Stimulated activated CD4-positive, alpha-beta T cell treated with anti-CD3 and anti-CD28 coated beads, Interleukin-4, amount 100 ng/mL, for 48 hours (primary cell): ENCODE measurements at regions not wholly inside any gene's neighbourhood (a gene's known extent, or its start where the extent isn't known, plus 50 kb on each side); places are given as distances from the start of the nearest gene placed in this dataset.

Experiments used
- DNase-seq, 2 donors: peaks; one replicate each; pipeline ENCODE4 v3.0.0-alpha.2; 2020; ENCODE audit warnings: low read depth in 2 of 2

DNA sequence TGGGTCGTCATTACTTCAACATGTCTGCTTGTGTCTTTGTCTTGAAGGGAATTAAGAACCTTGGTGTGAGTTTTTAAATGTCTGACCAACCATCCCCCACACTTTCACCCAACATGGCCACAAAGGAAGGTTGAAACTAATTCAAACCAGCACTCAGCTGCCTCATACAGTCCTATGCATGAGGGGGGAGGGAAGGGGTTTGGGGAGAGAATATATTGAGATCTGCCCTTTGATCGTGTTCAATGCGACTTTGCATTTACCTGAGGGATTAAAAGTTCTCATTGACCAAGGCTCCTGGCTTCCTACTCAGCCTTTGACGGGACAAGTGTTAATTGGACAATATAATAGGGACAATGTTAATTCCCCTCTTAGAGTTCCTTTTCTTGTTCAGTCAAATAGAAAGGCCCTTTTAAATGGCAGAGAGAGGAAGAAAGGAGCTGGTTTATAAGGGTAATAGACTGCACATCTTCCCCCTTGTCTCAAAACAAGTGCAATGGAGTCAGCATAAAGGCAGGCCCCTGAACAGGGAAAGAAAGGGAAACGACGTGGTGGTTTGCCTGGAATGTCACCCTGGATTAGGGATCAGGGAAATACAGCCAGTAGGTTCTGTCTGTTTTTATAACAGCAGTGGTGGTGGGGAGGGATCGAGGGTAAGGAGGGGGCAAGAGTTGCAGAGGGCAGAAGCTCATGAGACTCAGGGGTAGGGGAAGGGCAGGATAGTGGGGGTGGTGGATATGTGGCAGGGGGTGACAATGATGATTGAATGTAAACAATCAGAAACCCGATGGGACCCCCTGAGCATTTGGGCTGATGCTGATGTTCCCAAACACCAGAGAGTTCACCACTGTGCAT, 198.7 kb downstream of the MYCN start:
- DNase-seq = no peak

DNA sequence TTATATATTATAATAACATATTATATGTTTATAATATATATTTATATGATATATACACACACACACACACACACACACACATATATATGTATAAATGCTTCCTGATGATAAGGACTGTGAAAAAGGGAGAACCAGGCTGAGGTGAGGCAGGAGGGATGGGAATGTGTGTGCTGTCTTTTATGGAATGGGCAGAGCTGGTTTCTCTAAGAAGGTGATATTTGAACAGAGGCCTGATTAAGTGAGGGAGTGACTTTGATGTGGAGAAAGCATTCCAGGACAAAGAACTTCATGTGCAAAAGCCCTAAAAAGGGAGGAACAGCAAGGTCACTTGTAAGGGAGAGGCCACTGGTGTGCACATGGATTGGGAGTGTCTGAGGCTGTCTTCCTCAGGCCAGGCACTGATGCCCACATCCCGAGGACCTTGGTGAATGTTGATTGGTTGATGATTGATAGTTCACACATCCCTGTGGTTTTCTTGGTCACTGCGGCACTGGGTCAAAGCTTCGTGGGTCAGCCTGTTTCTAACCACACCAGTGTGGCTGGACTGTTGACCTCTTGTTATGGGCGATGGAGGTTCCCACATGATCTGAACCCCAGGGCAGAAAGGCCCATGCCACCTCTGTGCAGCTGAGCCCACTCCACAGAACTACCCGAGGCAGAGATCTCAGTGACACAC, 196.9 kb downstream of the MYCN start:
- DNase-seq = no peak

DNA sequence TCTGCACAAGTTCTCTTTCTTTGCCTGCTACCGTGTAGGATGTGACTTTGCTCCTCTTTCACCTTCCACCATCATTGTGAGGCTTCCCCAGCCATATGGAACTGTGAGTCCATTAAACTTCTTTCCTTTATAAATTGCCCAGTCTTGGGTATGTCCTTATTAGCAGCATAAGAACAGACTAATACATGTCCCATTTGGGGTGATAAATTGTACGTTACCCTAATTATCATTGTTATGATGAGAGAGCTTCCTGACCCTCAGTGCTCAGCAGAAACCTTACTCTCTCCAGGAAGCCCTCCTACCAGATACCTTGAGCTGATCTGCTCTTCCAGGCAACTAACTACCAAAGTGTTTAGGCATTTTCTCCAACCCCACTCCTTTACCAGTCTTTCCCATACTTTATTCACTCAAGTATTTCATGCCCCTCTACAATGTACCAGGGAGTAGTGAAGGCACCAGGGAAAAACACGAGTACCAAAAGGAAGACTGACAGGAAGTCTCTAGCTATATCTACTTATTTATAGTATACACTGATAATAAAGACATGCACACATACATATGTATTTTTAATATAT, 196.2 kb downstream of the MYCN start:
- no peak for DNase-seq

DNA sequence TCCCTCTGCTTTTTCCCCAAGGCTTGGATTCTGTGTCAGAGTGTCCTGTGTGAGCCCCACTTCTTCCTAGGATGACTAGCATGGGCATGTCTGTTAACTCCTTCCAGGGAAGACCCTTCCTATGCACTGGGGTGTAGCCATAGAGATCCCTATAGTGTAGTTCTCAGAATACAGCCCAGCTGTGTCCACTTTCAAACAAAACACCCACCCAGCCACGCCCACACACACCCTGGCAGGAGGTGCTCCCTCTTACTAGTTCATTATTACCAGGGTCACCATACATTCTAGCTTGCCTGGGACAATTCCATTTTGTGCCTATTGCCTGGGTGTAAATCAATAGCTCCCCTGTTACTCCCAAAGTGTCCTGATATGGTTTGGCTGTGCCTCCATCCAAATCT, 195.6 kb downstream of the MYCN start:
- DNase-seq = no peak

DNA sequence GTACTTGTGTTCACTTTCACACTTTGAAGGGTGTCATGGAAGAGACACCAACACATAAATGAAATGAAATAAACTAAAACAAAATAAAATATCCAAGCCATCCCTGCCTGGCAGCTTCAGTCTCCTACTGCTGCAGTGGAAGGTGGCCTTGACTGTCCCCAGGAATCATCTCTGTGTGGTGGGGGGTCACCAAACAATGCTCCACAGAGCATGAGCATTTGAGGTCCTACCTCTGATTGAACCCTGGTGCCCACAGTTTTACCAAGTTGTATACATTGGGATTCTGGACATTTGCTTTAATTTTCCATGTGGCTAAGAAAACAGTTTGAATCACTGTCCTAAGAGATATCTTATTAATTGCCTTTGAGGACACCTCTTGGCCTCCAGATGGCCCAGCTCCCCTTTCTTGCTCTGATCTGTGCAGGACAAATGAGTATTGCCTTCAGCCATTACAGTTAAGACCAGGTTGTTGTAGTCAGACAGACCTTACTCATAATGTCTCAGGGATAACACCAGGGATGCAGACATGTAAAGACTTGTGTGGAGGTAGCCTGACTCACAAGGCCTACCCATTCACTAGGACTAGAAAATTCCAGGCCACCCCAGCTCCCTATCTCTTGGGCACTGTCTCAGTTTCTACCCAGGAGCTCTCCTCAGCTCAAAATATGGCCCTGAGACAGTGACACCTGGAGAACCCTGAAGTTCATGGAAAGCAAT, 195.0 kb downstream of the MYCN start:
- DNase-seq = no peak

DNA sequence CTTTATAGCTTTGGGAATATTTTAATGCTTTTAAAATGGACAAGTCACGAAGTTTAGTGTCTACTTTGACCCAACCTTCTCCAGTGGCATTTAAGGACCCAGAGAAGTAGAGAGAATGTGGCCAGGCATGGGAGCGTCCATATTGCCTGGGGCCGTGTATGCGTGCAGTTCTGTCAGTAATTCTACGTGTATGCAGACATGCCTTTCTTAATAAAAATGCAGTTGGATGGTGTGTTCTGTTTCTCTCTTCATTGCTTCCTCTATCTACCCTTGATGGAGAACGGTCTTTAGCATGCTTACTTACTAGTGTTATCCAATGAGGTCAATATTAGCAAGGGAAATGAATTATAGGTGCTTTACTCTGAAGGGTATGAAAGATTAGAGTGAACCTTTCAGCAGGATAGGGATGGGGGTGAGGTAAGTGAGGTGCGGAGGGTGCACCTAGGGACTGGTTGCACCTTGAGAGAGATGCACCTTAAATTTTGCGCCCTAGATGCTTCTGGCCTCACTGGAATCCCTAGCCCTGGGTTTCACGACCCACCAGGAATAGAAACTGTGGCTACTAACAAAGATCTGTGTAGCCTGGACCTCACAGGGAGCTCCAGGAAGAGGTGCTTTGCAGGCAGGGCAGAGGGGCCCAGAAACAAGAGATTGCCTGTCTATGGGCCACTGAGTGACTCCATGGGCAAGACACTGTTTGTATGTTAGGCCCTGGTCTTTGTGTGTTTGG, 194.3 kb downstream of the MYCN start:
- DNase-seq = no peak

DNA sequence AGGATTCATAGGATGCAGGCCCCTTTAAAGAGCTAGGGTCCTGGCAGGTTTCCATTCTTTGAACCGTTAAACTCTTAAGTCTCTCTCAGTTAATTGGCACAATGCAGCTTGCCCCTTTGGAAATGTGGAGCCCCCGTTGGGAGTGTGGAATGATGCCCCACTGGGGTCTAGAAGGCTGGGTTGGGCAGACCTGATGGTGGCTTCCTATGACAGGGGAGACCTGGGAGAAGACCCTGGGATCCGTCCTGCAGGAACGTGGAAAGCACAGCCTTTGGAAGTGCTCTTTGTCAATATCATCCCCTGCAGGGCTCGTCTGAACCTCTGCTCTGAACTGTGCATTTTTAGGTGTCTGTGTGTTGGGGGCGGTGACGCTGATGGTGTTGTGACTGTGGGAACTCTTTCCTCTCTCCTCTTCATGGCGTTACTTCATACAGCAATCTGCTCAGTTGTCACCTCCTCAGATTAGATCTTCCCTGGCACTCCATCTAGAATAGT, 190.6 kb downstream of the MYCN start:
- no peak for DNase-seq

DNA sequence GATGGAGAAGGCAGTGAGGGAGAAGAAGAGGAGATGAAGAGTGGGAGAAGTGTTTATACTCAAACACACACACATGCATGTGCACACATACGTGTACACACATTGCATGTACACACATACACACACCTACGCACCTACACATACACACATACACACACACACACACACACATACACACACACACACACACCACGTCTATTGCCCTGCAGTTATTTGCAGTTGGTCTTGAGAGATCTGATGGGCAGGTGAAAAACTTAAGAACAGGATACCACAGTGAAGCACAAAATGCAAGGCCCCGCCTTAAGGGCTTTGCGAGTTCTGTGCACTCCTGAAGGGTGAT, 190.2 kb downstream of the MYCN start:
- no peak for DNase-seq

DNA sequence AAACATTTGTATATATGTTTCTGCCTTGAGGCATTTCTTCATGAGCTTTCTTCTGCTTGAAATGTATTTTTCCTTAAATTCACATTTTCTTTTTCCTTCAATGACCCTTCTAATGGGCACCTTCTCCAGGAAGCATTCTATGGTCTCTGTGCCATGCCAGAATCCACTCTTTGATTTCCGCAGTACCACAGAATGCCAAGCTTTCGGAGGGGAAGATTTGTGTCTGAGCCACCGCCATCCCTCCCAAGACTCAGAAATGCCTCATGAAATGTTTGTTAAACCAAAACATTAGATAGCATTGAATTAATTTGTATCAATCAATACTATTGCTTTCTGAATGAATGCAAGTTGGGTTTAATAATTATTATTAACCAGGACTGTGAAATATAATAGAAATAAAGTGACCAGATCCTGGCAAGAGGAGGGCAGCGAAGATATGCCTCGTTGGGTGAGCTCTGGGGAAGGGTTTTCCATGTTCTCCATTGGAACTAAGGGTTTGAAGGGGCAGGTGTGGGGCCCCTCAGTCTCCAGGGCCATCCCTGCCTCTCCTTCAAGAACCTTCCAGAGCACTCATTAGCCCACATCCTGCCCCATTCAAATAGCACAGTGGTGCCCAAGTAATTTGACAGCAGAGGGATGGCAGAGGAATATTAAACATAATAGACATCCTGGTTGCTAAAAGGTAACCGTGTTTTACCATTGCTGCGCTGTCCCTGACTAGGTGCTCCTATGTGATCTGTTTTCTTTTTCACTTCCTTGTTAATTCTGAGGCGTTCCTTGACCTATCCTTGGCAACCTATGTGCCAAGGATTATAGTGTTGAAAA, 189.6 kb downstream of the MYCN start:
- no peak for DNase-seq

DNA sequence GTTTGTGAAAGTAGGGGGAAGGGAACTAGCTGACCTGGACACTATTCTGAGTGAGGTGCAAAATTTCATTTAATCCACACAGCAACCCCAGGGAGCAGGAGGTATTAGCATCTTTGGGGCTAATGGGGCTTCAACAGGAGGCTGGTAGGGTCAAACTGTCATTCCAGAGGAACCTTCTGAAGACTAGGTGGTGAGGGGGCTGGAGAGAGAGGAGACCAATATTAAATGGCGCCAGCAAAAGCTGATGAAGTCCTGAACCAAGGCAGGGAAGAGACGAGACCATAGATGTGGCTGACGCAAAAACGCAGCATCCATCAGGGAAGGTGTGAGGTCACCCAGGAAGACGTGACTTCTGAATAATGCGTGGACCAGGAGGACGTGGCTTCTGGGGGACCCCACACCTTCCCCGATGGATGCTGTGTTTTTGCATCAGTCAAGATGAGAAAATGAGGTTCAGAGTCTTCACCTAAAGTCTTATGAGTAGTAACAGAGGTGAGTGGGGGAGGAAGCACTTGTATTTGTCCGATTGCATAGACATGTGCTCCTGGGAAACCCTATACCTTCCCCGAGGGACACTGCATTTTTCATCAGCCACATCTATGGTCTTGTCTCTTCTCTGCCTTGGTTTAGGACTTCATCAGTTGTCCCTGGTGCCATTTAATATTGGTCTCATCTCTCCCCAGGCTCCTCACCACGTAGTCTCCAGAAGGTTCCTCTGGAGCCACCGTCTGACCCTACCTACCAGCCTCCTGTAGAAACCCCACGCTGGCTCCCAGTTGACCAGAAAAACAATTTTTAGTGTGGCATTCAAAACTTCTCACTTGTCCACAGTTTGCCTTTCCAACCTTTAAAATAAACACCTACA, 188.6 kb downstream of the MYCN start:
- no peak for DNase-seq

DNA sequence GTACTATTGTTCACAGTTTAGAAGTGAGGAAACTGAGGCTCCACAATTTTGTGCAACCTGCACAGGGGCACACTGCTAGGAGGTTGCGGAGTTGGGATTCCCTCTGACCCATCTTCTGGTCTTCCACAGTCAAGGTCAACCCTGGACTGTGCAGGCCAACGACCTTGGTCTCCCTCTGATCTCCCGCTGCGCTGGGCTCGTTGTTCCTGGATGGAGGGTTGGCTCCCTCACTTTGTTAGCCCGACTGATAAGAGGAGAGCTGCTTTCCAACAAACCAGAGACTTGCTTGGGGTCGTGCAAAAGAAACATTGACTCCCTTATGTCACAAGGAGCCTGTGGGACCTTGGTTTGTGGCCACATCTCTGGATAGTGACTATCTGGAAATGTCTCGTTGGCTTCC, 187.6 kb downstream of the MYCN start:
- no peak for DNase-seq

DNA sequence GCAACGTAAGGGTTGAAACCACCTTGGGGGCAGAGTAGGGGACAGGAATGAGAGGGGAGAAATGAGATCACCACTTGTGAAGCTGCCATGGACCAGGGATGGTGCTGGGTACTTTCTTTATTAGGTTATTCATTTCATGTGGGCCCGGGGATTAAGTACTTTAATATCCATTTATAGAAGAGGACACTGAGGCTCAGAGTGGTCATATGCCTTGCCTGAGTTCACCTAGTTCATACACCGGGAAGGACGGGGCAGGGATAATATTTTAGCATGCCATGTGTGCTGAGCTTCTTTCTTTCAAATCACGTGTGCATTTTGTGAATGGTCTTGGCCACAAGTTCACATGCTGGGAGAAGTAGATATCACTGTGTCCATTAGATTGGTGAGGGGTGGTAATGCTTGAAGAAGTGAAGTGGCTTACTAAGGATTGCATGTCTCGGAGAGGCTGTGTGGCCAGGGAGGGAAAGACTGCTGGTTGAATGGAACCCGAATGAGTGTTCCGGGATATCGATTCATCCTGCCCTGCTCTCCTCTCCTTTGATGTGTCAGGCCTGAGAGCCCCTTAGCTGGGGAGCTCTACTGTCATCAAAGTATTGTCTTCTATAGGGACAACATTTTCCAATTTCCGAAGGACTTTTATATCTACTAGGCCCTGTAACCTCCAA, 187.1 kb downstream of the MYCN start:
- DNase-seq = no peak

DNA sequence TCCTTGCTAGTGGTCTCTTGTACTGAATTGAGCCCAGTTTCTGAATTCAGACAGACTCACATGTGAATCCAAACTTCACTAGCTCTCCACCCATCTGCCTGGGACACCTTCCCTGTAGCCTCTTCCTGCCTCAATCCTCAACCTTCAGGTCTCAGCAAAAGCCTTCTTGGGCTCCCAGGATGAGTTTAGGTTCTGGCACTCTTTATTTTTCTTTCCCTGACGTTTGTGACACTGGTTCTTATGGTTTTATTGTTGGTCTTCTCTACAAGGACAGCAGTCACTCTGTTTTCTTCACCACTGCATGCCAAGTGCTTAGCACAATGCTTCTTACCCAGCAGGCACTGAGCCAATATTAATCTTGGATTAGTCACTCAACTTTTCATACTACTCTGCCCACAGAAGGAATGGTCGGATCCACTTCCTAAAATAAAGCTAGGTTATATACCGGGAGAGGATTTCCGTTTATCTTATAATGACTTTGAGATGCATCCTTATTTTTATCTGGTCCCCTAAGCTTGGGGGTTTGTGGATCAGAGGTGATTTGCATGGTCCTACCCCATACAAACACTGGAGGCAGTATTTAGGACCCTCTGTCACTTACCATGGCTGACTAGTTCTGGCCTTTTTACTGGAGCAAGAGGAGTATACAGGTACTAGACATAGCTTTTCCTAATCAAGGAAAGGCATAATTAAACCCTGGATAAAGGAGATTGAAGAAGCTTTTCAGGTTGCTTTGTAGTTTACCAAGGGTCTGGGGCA, 186.3 kb downstream of the MYCN start:
- no peak for DNase-seq

DNA sequence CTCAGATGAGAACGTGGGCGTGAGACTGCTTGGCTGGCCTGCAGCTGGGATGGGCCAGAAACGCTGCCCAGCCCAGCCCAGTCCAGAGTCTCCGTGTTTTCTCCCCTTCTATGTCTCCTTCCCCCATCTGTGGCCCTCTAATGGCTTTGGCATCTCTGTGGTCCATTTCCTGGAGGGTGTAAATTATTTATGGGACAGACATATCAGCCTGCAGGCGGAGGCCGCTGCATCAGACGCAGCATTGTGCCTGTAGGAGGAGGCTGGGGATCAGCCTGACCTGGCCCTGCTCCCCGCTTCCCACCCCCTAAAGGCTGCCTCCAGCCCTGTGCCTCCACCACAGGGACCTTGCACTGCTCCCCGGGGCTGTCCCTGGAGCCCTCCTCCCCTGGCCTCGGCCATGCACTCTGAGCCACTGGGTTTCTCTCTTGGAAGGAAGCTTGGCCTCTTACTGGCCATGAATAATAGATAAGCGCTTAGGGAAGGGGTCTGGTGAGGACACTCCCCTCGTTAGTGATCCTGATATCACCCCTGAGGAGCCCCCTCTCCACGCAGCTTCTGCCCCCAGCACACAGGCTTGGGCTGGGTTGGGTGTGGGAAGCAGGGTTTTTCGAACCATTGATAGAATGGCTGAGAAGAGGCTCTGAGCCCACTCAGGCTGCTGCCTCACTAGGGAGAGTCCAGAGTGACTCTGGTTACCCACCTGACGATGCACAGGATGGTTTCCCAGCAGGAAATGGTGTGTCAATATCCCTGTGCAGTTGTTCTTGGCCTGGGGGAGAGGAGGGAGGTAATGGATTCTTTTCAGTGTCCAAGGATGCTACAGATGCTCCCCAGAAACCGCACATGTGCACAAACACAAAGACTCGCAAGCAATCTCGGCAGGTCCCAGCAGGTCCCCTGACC, 185.5 kb downstream of the MYCN start:
- no peak for DNase-seq

DNA sequence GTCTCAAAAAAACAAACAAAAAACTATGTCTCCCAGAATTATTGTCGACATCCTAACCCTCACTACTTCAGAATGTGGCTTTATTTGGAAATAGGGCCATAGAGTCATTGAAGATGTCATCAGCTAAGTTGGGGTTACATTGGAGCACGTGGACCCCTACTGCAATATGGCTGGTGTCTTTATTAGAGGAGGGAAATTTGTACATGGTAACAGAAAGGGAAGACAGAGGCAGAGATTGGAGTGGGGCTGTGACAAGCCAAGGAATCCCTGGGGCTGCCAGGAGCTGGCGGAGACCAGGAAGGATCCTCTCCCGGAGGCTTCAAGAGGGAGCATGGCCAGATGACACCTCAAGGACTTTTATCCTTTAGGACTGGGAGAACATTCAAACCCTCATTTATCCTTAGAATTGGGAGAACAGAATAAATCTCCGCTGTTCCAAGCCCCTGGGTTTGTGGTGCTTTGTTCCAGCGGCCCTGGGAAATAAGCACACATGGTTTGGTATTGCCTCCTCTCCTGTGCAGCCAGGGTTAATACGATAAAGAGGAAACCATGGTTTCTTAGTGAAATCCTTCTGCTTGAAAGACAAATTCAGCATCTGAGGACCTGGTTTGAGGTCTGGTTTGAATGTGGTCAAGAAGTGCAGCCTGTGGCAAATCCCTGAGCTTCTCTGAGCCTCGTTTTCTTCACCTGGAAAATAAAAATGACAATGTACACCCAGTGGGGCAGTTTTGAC, 184.7 kb downstream of the MYCN start:
- no peak for DNase-seq

DNA sequence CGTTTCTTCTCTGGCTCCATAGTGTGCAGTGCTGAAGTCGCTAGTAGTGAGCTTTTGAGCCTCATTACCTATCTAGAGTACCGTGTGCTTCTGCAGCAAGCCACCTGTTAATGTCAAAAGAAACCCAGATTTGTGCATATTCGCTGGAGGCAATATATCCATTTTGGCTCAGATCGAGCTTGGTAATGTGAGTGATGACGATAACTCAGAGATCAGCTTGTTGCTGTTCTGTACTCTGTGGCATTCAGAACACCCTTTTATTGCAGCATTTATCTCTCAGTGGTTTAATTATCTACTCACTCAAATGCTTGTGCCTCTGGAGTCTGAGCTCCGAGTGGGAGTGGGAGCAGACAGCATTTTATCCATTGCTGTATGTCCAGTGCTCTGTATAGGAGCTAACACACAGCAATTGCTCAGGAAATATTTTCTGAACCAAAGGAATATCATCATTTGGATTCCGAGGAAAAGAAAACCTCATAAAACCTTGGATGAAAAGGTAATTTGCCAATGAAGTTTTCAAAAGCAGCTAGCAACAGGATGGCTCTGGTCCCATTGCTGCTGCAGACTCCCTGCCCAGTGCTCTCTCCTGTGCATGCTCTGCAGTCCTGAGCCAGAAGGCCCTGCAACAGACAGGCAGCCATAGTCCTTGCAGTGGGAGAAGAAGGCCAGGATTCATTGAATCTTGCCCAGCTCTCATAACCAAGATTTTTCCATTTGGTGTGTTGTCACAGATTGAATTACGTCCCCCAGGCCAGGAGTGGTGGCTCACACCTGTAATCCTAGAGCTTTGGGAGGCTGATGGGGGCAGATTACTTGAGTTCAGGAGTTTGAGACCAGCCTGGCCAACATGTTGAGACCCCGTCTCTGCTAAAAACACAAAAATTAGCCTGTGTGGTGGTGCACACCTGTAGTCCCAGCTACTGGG, 183.8 kb downstream of the MYCN start:
- DNase-seq = no peak
